HAP-1 (cell line): ENCODE measurements at regions not wholly inside any gene's neighbourhood (a gene's known extent, or its start where the extent isn't known, plus 50 kb on each side); places are given as distances from the start of the nearest gene placed in this dataset.

Experiments
- DNase-seq, 2 experiments: peaks; one replicate each; pipeline ENCODE4 v3.0.0-alpha.2; 2016 to 2020; ENCODE audit warnings: low spot score in 2 of 2
- H3K27me3 ChIP-seq: fragments of 250-450 bp; sonication (Bioruptor Pico); 2 replicates; pipeline ENCODE4 v1.5.1; 2020; ENCODE audit warnings: low read depth, mild to moderate bottlenecking, moderate library complexity
- H3K36me3 ChIP-seq: fragments of 250-450 bp; sonication (Bioruptor Pico); replicated peaks from 2 replicates; pipeline ENCODE4 v1.5.1; 2020; ENCODE audit warnings: mild to moderate bottlenecking
- H3K4me1 ChIP-seq: fragments of 250-450 bp; sonication (Bioruptor Pico); 2 replicates; pipeline ENCODE4 v1.5.1; 2020; ENCODE audit warnings: mild to moderate bottlenecking
- H3K4me3 ChIP-seq: fragments of 250-450 bp; sonication (Bioruptor Pico); 2 replicates; pipeline ENCODE4 v1.5.1; 2020; ENCODE audit warnings: mild to moderate bottlenecking, moderate library complexity
- H3K9me3 ChIP-seq: fragments of 250-450 bp; sonication (Bioruptor Pico); 2 replicates; pipeline ENCODE4 v1.5.1; 2020; ENCODE audit warnings: mild to moderate bottlenecking, moderate library complexity
- in situ Hi-C: fragments of 300-500 bp; cut with MboI; formaldehyde crosslinking; loops from 3 replicates; pipeline ENCODE4 v1.14.3; 2020; ENCODE audit warnings: low sequenced_read_pairs, inconsistent platforms, mixed read lengths

- no peaks in the 10 kb centered on the region for H3K36me3 ChIP-seq
- H3K9me3 ChIP-seq: no peaks in the 10 kb centered on the region
- H3K4me3 ChIP-seq: no peak overlapping the region
- peaks cover 5% of the 10 kb centered on the region; the same call in 1 of the 2 replicates for H3K4me1 ChIP-seq
- in situ Hi-C loops: no loop called here
- H3K27me3 ChIP-seq: no peaks in the 10 kb centered on the region
- no peak for DNase-seq
These were observed 473.5 kb downstream of the PTPRC start for GRCh38 chr1:199112365-199112764.

- H3K4me3 ChIP-seq: no peak overlapping the region
- H3K9me3 ChIP-seq: no peaks in the 10 kb centered on the region
- in situ Hi-C loops: no loop called here
- peak; percentile 46 to 78 for DNase-seq
- H3K27me3 ChIP-seq: no peaks in the 10 kb centered on the region
- peaks cover 5% of the 10 kb centered on the region; the same call in 1 of the 2 replicates for H3K4me1 ChIP-seq
- no peaks in the 10 kb centered on the region for H3K36me3 ChIP-seq
These were observed 474.5 kb downstream of the PTPRC start for GRCh38 chr1:199113265-199113869.

GRCh38 chr1:199116488-199116887, 477.6 kb downstream of the PTPRC start:
- Histone ChIP-seq H3K4me1 (peaks cover 5% of the 10 kb centered on the region; the same call in 1 of the 2 replicates), H3K4me3 (no peak overlapping the region), H3K27me3 (no peaks in the 10 kb centered on the region), H3K9me3 (no peaks in the 10 kb centered on the region), H3K36me3 (no peaks in the 10 kb centered on the region)
- peak in 1 of 2 experiments; percentile 41 for DNase-seq
- in situ Hi-C loops: no loop called here

GRCh38 chr1:199121047-199121446, 482.2 kb downstream of the PTPRC start:
- H3K36me3 ChIP-seq: no peaks in the 10 kb centered on the region
- peaks cover 5% of the 10 kb centered on the region; the same call in 1 of the 2 replicates for H3K4me1 ChIP-seq
- in situ Hi-C loops: no loop called here
- H3K27me3 ChIP-seq: no peaks in the 10 kb centered on the region
- no peak overlapping the region for H3K4me3 ChIP-seq
- H3K9me3 ChIP-seq: no peaks in the 10 kb centered on the region
- DNase-seq: no peak

GRCh38 chr1:199122085-199122484, 483.2 kb downstream of the PTPRC start:
- H3K4me1 ChIP-seq: no peaks in the 10 kb centered on the region
- no peaks in the 10 kb centered on the region for H3K36me3 ChIP-seq
- H3K4me3 ChIP-seq: no peak overlapping the region
- no peaks in the 10 kb centered on the region for H3K27me3 ChIP-seq
- DNase-seq: no peak
- in situ Hi-C loops: no loop called here
- H3K9me3 ChIP-seq: no peaks in the 10 kb centered on the region

- H3K9me3 ChIP-seq: no peaks in the 10 kb centered on the region
- in situ Hi-C loops: no loop called here
These were observed 483.9 kb downstream of the PTPRC start for GRCh38 chr1:199122532-199123311.

GRCh38 chr1:199123615-199124014, 484.8 kb downstream of the PTPRC start:
- H3K4me1 ChIP-seq: no peaks in the 10 kb centered on the region
- H3K27me3 ChIP-seq: no peaks in the 10 kb centered on the region
- DNase-seq: no peak
- H3K36me3 ChIP-seq: no peaks in the 10 kb centered on the region
- in situ Hi-C loops: no loop called here
- H3K4me3 ChIP-seq: no peak overlapping the region
- no peaks in the 10 kb centered on the region for H3K9me3 ChIP-seq

More at GRCh38 chr1:199122532-199123311, 483.9 kb downstream of the PTPRC start:
- no peaks in the 10 kb centered on the region for H3K36me3 ChIP-seq
- H3K27me3 ChIP-seq: no peaks in the 10 kb centered on the region
- H3K4me1 ChIP-seq: no peaks in the 10 kb centered on the region
- no peak overlapping the region for H3K4me3 ChIP-seq
- DNase-seq: no peak

GRCh38 chr1:199124351-199124750, 485.5 kb downstream of the PTPRC start:
- no peak for DNase-seq
- Histone ChIP-seq H3K4me3 (no peak overlapping the region), H3K36me3 (no peaks in the 10 kb centered on the region), H3K9me3 (no peaks in the 10 kb centered on the region), H3K4me1 (no peaks in the 10 kb centered on the region), H3K27me3 (no peaks in the 10 kb centered on the region)
- in situ Hi-C loops: no loop called here

GRCh38 chr1:199129247-199129646, 490.4 kb downstream of the PTPRC start:
- H3K36me3 ChIP-seq: no peaks in the 10 kb centered on the region
- H3K27me3 ChIP-seq: no peaks in the 10 kb centered on the region
- no peak overlapping the region for H3K4me3 ChIP-seq
- no peak for DNase-seq
- H3K9me3 ChIP-seq: no peaks in the 10 kb centered on the region
- in situ Hi-C loops: no loop called here
- H3K4me1 ChIP-seq: no peaks in the 10 kb centered on the region

- DNase-seq: no peak
- H3K4me3 ChIP-seq: no peak overlapping the region
- H3K36me3 ChIP-seq: no peaks in the 10 kb centered on the region
- H3K9me3 ChIP-seq: no peaks in the 10 kb centered on the region
- H3K4me1 ChIP-seq: no peaks in the 10 kb centered on the region
- in situ Hi-C loops: no loop called here
- H3K27me3 ChIP-seq: no peaks in the 10 kb centered on the region
These were observed 493.2 kb downstream of the PTPRC start for GRCh38 chr1:199132006-199132405.

GRCh38 chr1:199135901-199136300, 497.1 kb downstream of the PTPRC start:
- Histone ChIP-seq H3K4me1 (no peaks in the 10 kb centered on the region), H3K36me3 (no peaks in the 10 kb centered on the region), H3K9me3 (no peaks in the 10 kb centered on the region), H3K27me3 (no peaks in the 10 kb centered on the region), H3K4me3 (no peak overlapping the region)
- no peak for DNase-seq
- in situ Hi-C loops: no loop called here

GRCh38 chr1:199138061-199138460, 499.2 kb downstream of the PTPRC start:
- Histone ChIP-seq H3K27me3 (no peaks in the 10 kb centered on the region), H3K9me3 (no peaks in the 10 kb centered on the region), H3K4me3 (no peak overlapping the region), H3K36me3 (no peaks in the 10 kb centered on the region), H3K4me1 (no peaks in the 10 kb centered on the region)
- no peak for DNase-seq
- in situ Hi-C loops: no loop called here

- in situ Hi-C loops: no loop called here
- no peak overlapping the region for H3K4me3 ChIP-seq
- H3K27me3 ChIP-seq: no peaks in the 10 kb centered on the region
- no peaks in the 10 kb centered on the region for H3K9me3 ChIP-seq
- DNase-seq: peak in 1 of 2 experiments; percentile 1
- H3K4me1 ChIP-seq: peaks cover 2% of the 10 kb centered on the region
- no peaks in the 10 kb centered on the region for H3K36me3 ChIP-seq
These were observed 510.8 kb downstream of the PTPRC start for GRCh38 chr1:199149591-199149990.

GRCh38 chr1:199150756-199151155, 511.9 kb downstream of the PTPRC start:
- Histone ChIP-seq H3K4me3 (no peak overlapping the region), H3K9me3 (no peaks in the 10 kb centered on the region), H3K4me1 (peaks cover 9% of the 10 kb centered on the region), H3K36me3 (no peaks in the 10 kb centered on the region), H3K27me3 (no peaks in the 10 kb centered on the region)
- DNase-seq: no peak
- in situ Hi-C loops: no loop called here
